ENCODE measurements at regions not wholly inside any gene's neighbourhood (a gene's known extent, or its start where the extent isn't known, plus 50 kb on each side); places are given as distances from the start of the nearest gene placed in this dataset.

DNA sequence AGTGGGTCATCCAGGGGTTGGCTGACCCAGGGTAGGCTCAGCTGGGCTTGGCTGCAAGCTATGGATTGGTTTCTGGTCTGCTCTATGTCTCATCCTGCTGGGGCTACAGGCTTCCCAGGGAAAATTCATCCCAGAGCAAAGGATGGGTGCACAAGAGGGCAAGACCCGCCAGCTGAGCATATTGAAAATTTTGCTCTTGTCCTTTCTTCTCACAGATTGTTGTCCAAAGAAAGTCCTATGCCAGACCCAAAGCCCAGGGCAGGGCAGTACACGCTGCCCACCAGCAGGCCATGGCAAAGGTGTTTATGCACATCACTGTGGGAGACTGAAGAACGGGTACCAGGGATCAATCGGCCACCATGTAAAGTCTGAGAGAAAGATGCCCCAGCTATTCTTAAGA lies 95.3 kb upstream of the PARP11 start:
- Histone ChIP-seq H3K27me3 (ENCODE audit: control insufficient read depth, insufficient read depth, low read length) (no peaks in the 10 kb centered on the region), H3K36me3 (ENCODE audit: control insufficient read depth, insufficient read depth, low read length) (no peaks in the 10 kb centered on the region), H3K4me3 (ENCODE audit: low read depth, low read length) (no peak overlapping the region)
- DNase-seq (ENCODE audit: low read depth) = no peak
- CTCF ChIA-PET = no interaction called here
- TF ChIP-seq, protein P1, sequence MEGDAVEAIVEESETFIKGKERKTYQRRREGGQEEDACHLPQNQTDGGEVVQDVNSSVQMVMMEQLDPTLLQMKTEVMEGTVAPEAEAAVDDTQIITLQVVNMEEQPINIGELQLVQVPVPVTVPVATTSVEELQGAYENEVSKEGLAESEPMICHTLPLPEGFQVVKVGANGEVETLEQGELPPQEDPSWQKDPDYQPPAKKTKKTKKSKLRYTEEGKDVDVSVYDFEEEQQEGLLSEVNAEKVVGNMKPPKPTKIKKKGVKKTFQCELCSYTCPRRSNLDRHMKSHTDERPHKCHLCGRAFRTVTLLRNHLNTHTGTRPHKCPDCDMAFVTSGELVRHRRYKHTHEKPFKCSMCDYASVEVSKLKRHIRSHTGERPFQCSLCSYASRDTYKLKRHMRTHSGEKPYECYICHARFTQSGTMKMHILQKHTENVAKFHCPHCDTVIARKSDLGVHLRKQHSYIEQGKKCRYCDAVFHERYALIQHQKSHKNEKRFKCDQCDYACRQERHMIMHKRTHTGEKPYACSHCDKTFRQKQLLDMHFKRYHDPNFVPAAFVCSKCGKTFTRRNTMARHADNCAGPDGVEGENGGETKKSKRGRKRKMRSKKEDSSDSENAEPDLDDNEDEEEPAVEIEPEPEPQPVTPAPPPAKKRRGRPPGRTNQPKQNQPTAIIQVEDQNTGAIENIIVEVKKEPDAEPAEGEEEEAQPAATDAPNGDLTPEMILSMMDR (IDR thresholded peaks at IDR 0.05; ENCODE audit: insufficient read depth, low read depth, low read length) = no peak
- POLR2A ChIA-PET = no interaction called here

DNA sequence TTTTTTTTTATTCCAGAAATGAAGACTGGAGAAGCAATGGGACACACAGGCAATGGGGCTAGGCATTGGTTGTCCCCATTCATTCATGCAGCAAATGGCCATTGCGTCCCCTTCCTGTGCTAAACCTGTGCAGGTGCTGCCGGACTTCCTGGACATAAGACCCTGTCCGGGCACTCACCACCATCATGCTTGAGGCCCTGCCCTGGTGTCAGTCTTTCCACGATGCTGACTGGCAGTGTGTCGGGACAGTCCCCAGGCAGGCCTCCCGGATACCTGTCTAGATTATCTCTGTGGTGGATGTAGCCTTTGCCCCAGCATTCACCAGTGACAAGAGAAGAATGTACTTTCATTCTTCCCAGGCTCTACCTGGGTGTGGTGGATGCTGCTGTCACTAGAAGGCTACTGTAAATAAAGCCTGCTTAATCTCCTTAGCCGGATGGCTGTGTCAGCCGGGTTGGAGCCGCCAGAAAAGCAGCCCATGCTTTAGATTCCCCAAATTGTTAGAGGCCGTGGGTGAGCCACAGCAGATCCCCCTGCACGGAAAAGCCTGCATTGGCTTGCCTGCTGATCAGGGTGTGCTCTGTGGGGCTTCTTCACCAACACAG lies 94.5 kb upstream of the PARP11 start:
- no peak for DNase-seq (ENCODE audit: low read depth)
- CTCF ChIA-PET = no interaction called here
- no peaks in the 10 kb centered on the region for H3K36me3 ChIP-seq (ENCODE audit: control insufficient read depth, insufficient read depth, low read length)
- no peaks in the 10 kb centered on the region for H3K27me3 ChIP-seq (ENCODE audit: control insufficient read depth, insufficient read depth, low read length)
- POLR2A ChIA-PET = no interaction called here
- no peak overlapping the region for H3K4me3 ChIP-seq (ENCODE audit: low read depth, low read length)
- TF ChIP-seq, protein P1 (IDR thresholded peaks at IDR 0.05; ENCODE audit: insufficient read depth, low read depth, low read length) = no peak

DNA sequence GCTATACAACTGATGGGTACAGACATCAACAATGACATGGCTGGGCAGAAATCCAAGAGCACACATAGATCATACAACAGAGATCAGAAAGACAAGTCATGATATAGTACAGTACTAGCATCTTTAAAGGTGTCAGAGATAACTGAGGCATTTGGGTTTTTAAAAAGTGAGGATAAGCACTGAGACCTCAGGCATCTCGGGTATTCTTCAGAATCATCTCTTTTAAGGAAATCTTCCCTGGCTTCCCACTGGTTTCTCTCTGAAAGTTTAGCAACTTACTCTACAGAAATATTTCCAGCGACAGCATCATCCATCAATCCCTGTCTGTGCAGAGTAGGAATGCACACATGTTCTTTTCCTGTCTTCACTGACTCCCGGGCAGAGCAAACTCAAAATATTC lies 93.2 kb upstream of the PARP11 start:
- TF ChIP-seq, protein P1 (IDR thresholded peaks at IDR 0.05; ENCODE audit: insufficient read depth, low read depth, low read length) = no peak
- ChIA-PET POLR2A (no interaction called here), CTCF (no interaction called here)
- Histone ChIP-seq H3K4me3 (ENCODE audit: low read depth, low read length) (no peak overlapping the region), H3K36me3 (ENCODE audit: control insufficient read depth, insufficient read depth, low read length) (no peaks in the 10 kb centered on the region), H3K27me3 (ENCODE audit: control insufficient read depth, insufficient read depth, low read length) (no peaks in the 10 kb centered on the region)
- no peak for DNase-seq (ENCODE audit: low read depth)

DNA sequence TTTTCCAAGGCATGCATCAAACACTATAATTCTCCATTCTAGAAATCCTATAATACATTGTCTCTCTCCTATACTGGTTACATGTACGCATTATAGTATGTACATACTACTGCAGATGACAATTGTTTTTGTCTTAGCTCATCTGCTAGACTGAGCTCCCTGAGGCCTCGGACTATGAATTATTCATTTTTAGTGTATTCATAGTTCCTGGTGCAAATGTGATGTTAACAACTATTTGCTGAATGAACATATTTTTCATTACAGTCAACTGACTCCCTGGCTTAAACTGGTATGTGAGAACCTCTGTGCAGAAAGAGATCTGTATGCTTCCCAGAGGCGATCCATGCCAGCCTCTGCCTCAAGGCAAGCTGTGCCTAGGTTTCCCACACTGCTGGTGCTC lies 91.8 kb upstream of the PARP11 start:
- POLR2A ChIA-PET = no interaction called here
- CTCF ChIA-PET = interaction anchor here (1.2 kb wide), 1 partner anchor 73 kb away, joined by 4 read pairs; no protein-coding TSS in a partner anchor
- TF ChIP-seq, protein P1 (IDR thresholded peaks at IDR 0.05; ENCODE audit: insufficient read depth, low read depth, low read length) = no peak

DNA sequence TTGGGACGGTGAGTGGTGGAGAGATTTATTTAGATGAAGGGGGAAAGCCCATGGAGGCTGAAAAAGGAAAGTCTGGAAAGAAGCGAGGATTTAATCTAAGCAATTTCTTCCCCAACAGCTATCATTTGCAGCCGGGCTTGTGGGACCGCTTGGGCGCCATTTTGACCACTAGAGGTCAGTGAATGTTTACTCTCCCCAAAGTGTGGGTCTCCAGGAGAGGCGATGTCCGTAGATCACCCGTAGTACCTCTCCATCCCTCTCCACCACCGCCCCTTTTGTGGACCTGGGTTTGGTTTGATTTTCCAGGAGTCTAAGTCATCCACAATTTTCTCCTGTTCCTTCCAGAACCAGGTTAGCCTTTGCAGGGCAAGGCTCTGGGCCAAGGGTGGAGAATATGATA lies 91.2 kb upstream of the PARP11 start:
- Histone ChIP-seq H3K36me3 (ENCODE audit: control insufficient read depth, insufficient read depth, low read length) (no peaks in the 10 kb centered on the region), H3K4me3 (ENCODE audit: low read depth, low read length) (no peak overlapping the region), H3K27me3 (ENCODE audit: control insufficient read depth, insufficient read depth, low read length) (no peaks in the 10 kb centered on the region)
- TF ChIP-seq, protein P1 (IDR thresholded peaks at IDR 0.05; ENCODE audit: insufficient read depth, low read depth, low read length) = 0 out of 2 replicates have a peak, but pooled peaks have one; percentile 15
- CTCF ChIA-PET = interaction anchor here (0.7 to 1.2 kb wide), 2 partner anchors 73 to 75 kb away, joined by 3 to 4 read pairs; no protein-coding TSS in a partner anchor
- POLR2A ChIA-PET = no interaction called here
- DNase-seq (ENCODE audit: low read depth) = no peak

More for the DNA sequence above, 91.8 kb upstream of the PARP11 start:
- Histone ChIP-seq H3K27me3 (ENCODE audit: control insufficient read depth, insufficient read depth, low read length) (no peaks in the 10 kb centered on the region), H3K36me3 (ENCODE audit: control insufficient read depth, insufficient read depth, low read length) (no peaks in the 10 kb centered on the region), H3K4me3 (ENCODE audit: low read depth, low read length) (no peak overlapping the region)
- no peak for DNase-seq (ENCODE audit: low read depth)
